Progenitor cell of endocrine pancreas (in vitro differentiated cells): ENCODE measurements at regions not wholly inside any gene's neighbourhood (a gene's known extent, or its start where the extent isn't known, plus 50 kb on each side); places are given as distances from the start of the nearest gene placed in this dataset.

ENCODE experiments used
- DNase-seq: peaks from one replicate; pipeline ENCODE4 v3.0.0; 2021; ENCODE audit warnings: low spot score; ENCODE audit not compliant: unreplicated experiment
- H3K27ac Mint-ChIP-seq: 2 replicates; pipeline ENCODE4 v1.8.0; 2021; ENCODE audit warnings: mild to moderate bottlenecking, moderate library complexity, mixed read lengths
- H3K27me3 Mint-ChIP-seq: 2 replicates; pipeline ENCODE4 v1.8.0; 2021; ENCODE audit warnings: mixed read lengths
- H3K36me3 Mint-ChIP-seq: 2 replicates; pipeline ENCODE4 v1.8.0; 2022; ENCODE audit warnings: mixed read lengths; ENCODE audit not compliant: insufficient read depth
- H3K4me1 Mint-ChIP-seq: 2 replicates; pipeline ENCODE4 v1.8.0; 2021; ENCODE audit warnings: low read depth, mixed read lengths
- H3K4me3 Mint-ChIP-seq: 2 replicates; pipeline ENCODE4 v1.8.0; 2021; ENCODE audit warnings: low read depth, mild to moderate bottlenecking, moderate library complexity, mixed read lengths
- H3K9me3 Mint-ChIP-seq: 2 replicates; pipeline ENCODE4 v1.8.0; 2021; ENCODE audit warnings: low read depth, mixed read lengths
- CTCF ChIP-seq: fragments of 200-600 bp; sonication (generic); IDR thresholded peaks from one replicate; pipeline ENCODE4 v1.5.0; 2021; ENCODE audit warnings: antibody characterized with exemption, mild to moderate bottlenecking; ENCODE audit not compliant: unreplicated experiment

- peaks cover 2% of the 10 kb centered on the region for H3K36me3 Mint-ChIP-seq
- DNase-seq = no peak
- no peak overlapping the region for H3K27ac Mint-ChIP-seq
- peaks cover 62% of the 10 kb centered on the region for H3K27me3 Mint-ChIP-seq
- no peak overlapping the region for H3K4me3 Mint-ChIP-seq
- H3K4me1 Mint-ChIP-seq = peaks cover 19% of the 10 kb centered on the region
- no peak for TF ChIP-seq CTCF
- peaks cover 4% of the 10 kb centered on the region for H3K9me3 Mint-ChIP-seq
Observed at GRCh38 chr5:107776506-107776905, 105.8 kb upstream of the EFNA5 start.

GRCh38 chr5:107774316-107774715 is 103.6 kb upstream of the EFNA5 start:
- peaks cover 71% of the 10 kb centered on the region for H3K27me3 Mint-ChIP-seq
- H3K36me3 Mint-ChIP-seq = no peaks in the 10 kb centered on the region
- no peak overlapping the region for H3K27ac Mint-ChIP-seq
- H3K4me1 Mint-ChIP-seq = peaks cover 22% of the 10 kb centered on the region
- no peaks in the 10 kb centered on the region for H3K9me3 Mint-ChIP-seq
- no peak overlapping the region for H3K4me3 Mint-ChIP-seq
- no peak for DNase-seq
- TF ChIP-seq CTCF = no peak

- no peak for TF ChIP-seq CTCF
- H3K4me1 Mint-ChIP-seq = peaks cover 24% of the 10 kb centered on the region
Observed at GRCh38 chr5:107773479-107773878, 102.7 kb upstream of the EFNA5 start.

GRCh38 chr5:107772418-107773310 is 101.9 kb upstream of the EFNA5 start:
- DNase-seq = no peak

More at GRCh38 chr5:107773479-107773878, 102.7 kb upstream of the EFNA5 start:
- no peak for DNase-seq
- Mint-ChIP-seq H3K9me3 (no peaks in the 10 kb centered on the region), H3K4me3 (no peak overlapping the region), H3K27me3 (peaks cover 73% of the 10 kb centered on the region), H3K27ac (no peak overlapping the region), H3K36me3 (no peaks in the 10 kb centered on the region)

GRCh38 chr5:107771926-107772325 is 101.2 kb upstream of the EFNA5 start:
- no peak for TF ChIP-seq CTCF
- no peak overlapping the region for H3K27ac Mint-ChIP-seq
- H3K9me3 Mint-ChIP-seq = no peaks in the 10 kb centered on the region
- DNase-seq = no peak
- H3K4me3 Mint-ChIP-seq = no peak overlapping the region
- H3K36me3 Mint-ChIP-seq = no peaks in the 10 kb centered on the region
- peaks cover 68% of the 10 kb centered on the region for H3K27me3 Mint-ChIP-seq
- H3K4me1 Mint-ChIP-seq = peaks cover 19% of the 10 kb centered on the region

More at GRCh38 chr5:107772418-107773310, 101.9 kb upstream of the EFNA5 start:
- no peaks in the 10 kb centered on the region for H3K9me3 Mint-ChIP-seq
- no peak overlapping the region for H3K27ac Mint-ChIP-seq
- no peaks in the 10 kb centered on the region for H3K36me3 Mint-ChIP-seq
- peaks cover 68% of the 10 kb centered on the region for H3K27me3 Mint-ChIP-seq
- peaks cover 24% of the 10 kb centered on the region for H3K4me1 Mint-ChIP-seq
- no peak for TF ChIP-seq CTCF
- no peak overlapping the region for H3K4me3 Mint-ChIP-seq
